CD14-positive monocyte (primary cell): ENCODE measurements at regions not wholly inside any gene's neighbourhood (a gene's known extent, or its start where the extent isn't known, plus 50 kb on each side); places are given as distances from the start of the nearest gene placed in this dataset.

ENCODE experiments used
- DNase-seq, 3 donors: peaks; one replicate each; pipeline ENCODE4 v3.0.0-alpha.2; 2011 to 2022
- H2AFZ ChIP-seq: 2 replicates; pipeline ENCODE4 v1.6.0; 2012; ENCODE audit warnings: mild to moderate bottlenecking, low read depth, low read length, inconsistent platforms; ENCODE audit not compliant: insufficient read depth, poor library complexity, severe bottlenecking
- H3K27ac ChIP-seq, 2 donors: 1 replicate in 1 of 2; 2 replicates in 1 of 2; pipeline ENCODE4 v1.5.1; 2012 to 2013; ENCODE audit warnings: low read length in 2 of 2, control low read depth in 1 of 2, inconsistent platforms in 1 of 2, low read depth in 1 of 2, mild to moderate bottlenecking in 1 of 2
- H3K27me3 ChIP-seq, 2 donors: one replicate each; pipeline versions ENCODE4 v1.6.0 to v1.6.1; 2011 to 2013; ENCODE audit warnings: low read length in 2 of 2; ENCODE audit not compliant: control insufficient read depth in 2 of 2, insufficient read depth in 2 of 2
- H3K36me3 ChIP-seq, 2 donors: replicated peaks in 1 of 2; 1 replicate in 1 of 2; 2 replicates in 1 of 2; pipeline versions ENCODE4 v1.5.1 to v1.6.1; 2012 to 2013; ENCODE audit warnings: low read length in 2 of 2, control low read depth in 1 of 2, inconsistent platforms in 1 of 2, mild to moderate bottlenecking in 1 of 2; ENCODE audit not compliant: insufficient read depth in 2 of 2, control insufficient read depth in 1 of 2
- H3K4me1 ChIP-seq, 2 donors: 1 replicate in 1 of 2; 2 replicates in 1 of 2; pipeline versions ENCODE4 v1.5.1 to v1.6.1; 2012 to 2013; ENCODE audit warnings: low read length in 2 of 2, control low read depth in 1 of 2, inconsistent platforms in 1 of 2, mild to moderate bottlenecking in 1 of 2, moderate library complexity in 1 of 2; ENCODE audit not compliant: insufficient read depth in 2 of 2, control insufficient read depth in 1 of 2
- H3K4me2 ChIP-seq: replicated peaks from 2 replicates; pipeline ENCODE3; 2012; ENCODE audit warnings: low read length, moderate library complexity, mild to moderate bottlenecking; ENCODE audit not compliant: poor library complexity, severe bottlenecking; ENCODE audit errors: extremely low read depth
- H3K4me3 ChIP-seq, 3 experiments: fragments of 200-600 bp in 1 of 3; sonication (generic) in 1 of 3; replicated peaks in 1 of 3; 1 replicate in 2 of 3; 2 replicates in 1 of 3; pipeline ENCODE4 v1.5.1; 2011 to 2013; ENCODE audit warnings: low read length in 3 of 3, mild to moderate bottlenecking in 3 of 3, control low read depth in 2 of 3, low read depth in 2 of 3, inconsistent platforms in 1 of 3, moderate library complexity in 1 of 3
- H3K79me2 ChIP-seq: 2 replicates; pipeline ENCODE4 v1.6.0; 2012; ENCODE audit warnings: mild to moderate bottlenecking, control low read depth, inconsistent platforms, low read length, moderate library complexity; ENCODE audit not compliant: insufficient read depth
- H3K9ac ChIP-seq: 2 replicates; pipeline ENCODE4 v1.6.0; 2017; ENCODE audit warnings: low read length, mild to moderate bottlenecking; ENCODE audit not compliant: insufficient read depth, poor library complexity, severe bottlenecking
- H3K9me3 ChIP-seq, 2 donors: replicated peaks in 1 of 2; 1 replicate in 1 of 2; 2 replicates in 1 of 2; pipeline versions ENCODE4 v1.5.1 to v1.6.1; 2012 to 2013; ENCODE audit warnings: low read length in 2 of 2, control low read depth in 1 of 2; ENCODE audit not compliant: control insufficient read depth in 1 of 2, insufficient read depth in 1 of 2
- H4K20me1 ChIP-seq: 2 replicates; pipeline ENCODE4 v1.6.0; 2012; ENCODE audit warnings: mild to moderate bottlenecking, low read length, control low read depth, moderate library complexity; ENCODE audit not compliant: insufficient read depth
- H3K27ac Mint-ChIP-seq, 7 donors: one replicate each; pipeline ENCODE4 v1.8.0; 2020; ENCODE audit warnings: mild to moderate bottlenecking in 7 of 7, mixed read lengths in 7 of 7, moderate library complexity in 6 of 7, inconsistent platforms in 2 of 7
- H3K27me3 Mint-ChIP-seq, 3 donors: one replicate each; pipeline ENCODE4 v1.8.0; 2021 to 2022; ENCODE audit warnings: low read depth in 3 of 3, mild to moderate bottlenecking in 3 of 3, mixed read lengths in 3 of 3, moderate library complexity in 3 of 3, inconsistent platforms in 1 of 3
- H3K36me3 Mint-ChIP-seq, 2 donors: one replicate each; pipeline ENCODE4 v1.8.0; 2020; ENCODE audit warnings: mixed read lengths in 2 of 2, inconsistent platforms in 1 of 2, mild to moderate bottlenecking in 1 of 2
- H3K4me1 Mint-ChIP-seq: one replicate; pipeline ENCODE4 v1.8.0; 2020; ENCODE audit warnings: mild to moderate bottlenecking, mixed read lengths
- H3K4me3 Mint-ChIP-seq, 2 donors: one replicate each; pipeline ENCODE4 v1.8.0; 2020; ENCODE audit warnings: mild to moderate bottlenecking in 2 of 2, mixed read lengths in 2 of 2, moderate library complexity in 1 of 2
- H3K9me3 Mint-ChIP-seq, 7 donors: one replicate each; pipeline ENCODE4 v1.8.0; 2020 to 2022; ENCODE audit warnings: mixed read lengths in 7 of 7, mild to moderate bottlenecking in 6 of 7, moderate library complexity in 6 of 7, inconsistent platforms in 2 of 7
- CTCF ChIP-seq: fragments of 200-600 bp; IDR thresholded peaks from one replicate; pipeline ENCODE4 v1.8.0; 2022; ENCODE audit warnings: antibody characterized with exemption, mild to moderate bottlenecking
- WGBS: methylation state at CpG from one replicate; pipeline ENCODE4 v1.1.5; 2013; ENCODE audit warnings: missing lambda C conversion rate; ENCODE audit not compliant: insufficient coverage; 5-methylcytosine and 5-hydroxymethylcytosine counted together
- intact Hi-C, 2 donors: fragments of 100-400 bp; cut with micrococcal nuclease; formaldehyde crosslinking; loops; one replicate each; pipeline versions ENCODE4 v1.15.0 to v1.15.1; 2023

GRCh38 chr4:69376450-69376849 is 96.2 kb downstream of the UGT2B28 start:
- no peak overlapping the region for H3K9ac ChIP-seq
- H2AFZ ChIP-seq, result no peak overlapping the region
- intact Hi-C loops, result no loop called here
- no peak for DNase-seq
- no peak overlapping the region for H3K4me3 Mint-ChIP-seq
- H3K27me3 Mint-ChIP-seq, result no peaks in the 10 kb centered on the region
- no peaks in the 10 kb centered on the region for H3K36me3 ChIP-seq
- H4K20me1 ChIP-seq, result no peaks in the 10 kb centered on the region
- no peaks in the 10 kb centered on the region for H3K4me1 ChIP-seq
- no peak overlapping the region for H3K4me2 ChIP-seq
- H3K9me3 ChIP-seq, result no peaks in the 10 kb centered on the region
- H3K4me3 ChIP-seq, result no peak overlapping the region
- H3K79me2 ChIP-seq, result no peaks in the 10 kb centered on the region
- H3K27ac ChIP-seq, result no peak overlapping the region
- no peak overlapping the region for H3K27ac Mint-ChIP-seq
- H3K27me3 ChIP-seq, result no peaks in the 10 kb centered on the region
- WGBS, result 88% methylated on average over 9 of the region's 12 CpGs
- H3K36me3 Mint-ChIP-seq, result no peaks in the 10 kb centered on the region
- peaks cover 2 to 20% (median 11%) of the 10 kb centered on the region in 7 donors for H3K9me3 Mint-ChIP-seq
- no peaks in the 10 kb centered on the region for H3K4me1 Mint-ChIP-seq
- no peak for TF ChIP-seq CTCF

- H2AFZ ChIP-seq, result no peak overlapping the region
- H3K4me1 ChIP-seq, result no peaks in the 10 kb centered on the region
- Mint-ChIP-seq H3K36me3 (no peaks in the 10 kb centered on the region), H3K27me3 (no peaks in the 10 kb centered on the region), H3K4me3 (no peak overlapping the region), H3K27ac (no peak overlapping the region), H3K4me1 (no peaks in the 10 kb centered on the region), H3K9me3 (peaks cover 3 to 20% (median 11%) of the 10 kb centered on the region in 7 donors)
- no peak for TF ChIP-seq CTCF
- H3K79me2 ChIP-seq, result no peaks in the 10 kb centered on the region
- H3K4me2 ChIP-seq, result no peak overlapping the region
- no peaks in the 10 kb centered on the region for H4K20me1 ChIP-seq
- no peaks in the 10 kb centered on the region for H3K27me3 ChIP-seq
- no peak overlapping the region for H3K4me3 ChIP-seq
- no peak overlapping the region for H3K27ac ChIP-seq
- intact Hi-C loops, result no loop called here
- H3K9ac ChIP-seq, result no peak overlapping the region
- WGBS, result 88% methylated on average over 7 of the region's 7 CpGs
- H3K36me3 ChIP-seq, result no peaks in the 10 kb centered on the region
- no peak for DNase-seq
- H3K9me3 ChIP-seq, result no peaks in the 10 kb centered on the region
Measured at GRCh38 chr4:69377562-69377961, 97.3 kb downstream of the UGT2B28 start.
